Skin of body (tissue), 1 donor: ENCODE measurements at regions not wholly inside any gene's neighbourhood (a gene's known extent, or its start where the extent isn't known, plus 50 kb on each side); places are given as distances from the start of the nearest gene placed in this dataset.
"Not testable (repeated sequence)": the region's sequence is repeated elsewhere in the genome, so short reads cannot be mapped to it uniquely, and the experiment has no call there.

ENCODE experiments used
- DNase-seq: peaks from one replicate; lab custom pipeline; 2025; lab: John Stamatoyannopoulos, UW

- no peak for DNase-seq
Observed at GRCh38 chr16:54734156-54734555, 196.5 kb upstream of the IRX5 start.

GRCh38 chr16:54727696-54728095 is 203.0 kb upstream of the IRX5 start:
- DNase-seq = not testable (repeated sequence)

GRCh38 chr16:54724346-54724925 is 206.2 kb upstream of the IRX5 start:
- DNase-seq = no peak

GRCh38 chr16:54722210-54722676 is 208.4 kb upstream of the IRX5 start:
- DNase-seq = no peak

- no peak for DNase-seq
Observed at GRCh38 chr16:54720259-54720658, 210.4 kb upstream of the IRX5 start.

- DNase-seq = no peak
Observed at GRCh38 chr16:54719624-54720023, 211.0 kb upstream of the IRX5 start.

GRCh38 chr16:54718376-54718775 is 212.3 kb upstream of the IRX5 start:
- no peak for DNase-seq

- no peak for DNase-seq
Observed at GRCh38 chr16:54715011-54715410, 215.7 kb upstream of the IRX5 start.

GRCh38 chr16:54712866-54713265 is 217.8 kb upstream of the IRX5 start:
- DNase-seq = no peak

- DNase-seq = no peak
Observed at GRCh38 chr16:54707813-54708212, 222.9 kb upstream of the IRX5 start.

- no peak for DNase-seq
Observed at GRCh38 chr16:54706406-54706805, 224.3 kb upstream of the IRX5 start.

GRCh38 chr16:54703339-54703738 is 227.3 kb upstream of the IRX5 start:
- DNase-seq = no peak

GRCh38 chr16:54699656-54700055 is 231.0 kb upstream of the IRX5 start:
- DNase-seq = no peak

GRCh38 chr16:54697677-54698076 is 233.0 kb upstream of the IRX5 start:
- DNase-seq = no peak

- DNase-seq = no peak
Observed at GRCh38 chr16:54696970-54697369, 233.7 kb upstream of the IRX5 start.

GRCh38 chr16:54696522-54696921 is 234.1 kb upstream of the IRX5 start:
- no peak for DNase-seq

- DNase-seq = no peak
Observed at GRCh38 chr16:54694651-54695050, 236.0 kb upstream of the IRX5 start.

- DNase-seq = no peak
Observed at GRCh38 chr16:54693864-54694263, 236.8 kb upstream of the IRX5 start.

- DNase-seq = no peak
Observed at GRCh38 chr16:54690710-54691109, 240.0 kb upstream of the IRX5 start.

- DNase-seq = no peak
Observed at GRCh38 chr16:54690306-54690705, 240.4 kb upstream of the IRX5 start.

- DNase-seq = no peak
Observed at GRCh38 chr16:54689072-54689865, 241.4 kb upstream of the IRX5 start.

GRCh38 chr16:54688339-54688738 is 242.3 kb upstream of the IRX5 start:
- no peak for DNase-seq
